Activated CD4-positive, alpha-beta T cell treated with anti-CD3 and anti-CD28 coated beads for 36 hours (primary cell): ENCODE measurements at regions not wholly inside any gene's neighbourhood (a gene's known extent, or its start where the extent isn't known, plus 50 kb on each side); places are given as distances from the start of the nearest gene placed in this dataset.

Experiments
- ATAC-seq: fragments of 200-7000 bp; cut with Tn5 transposase; one replicate; pipeline ENCODE4 v1.10.0; 2021; ENCODE audit warnings: mild to moderate bottlenecking, moderate library complexity
- CTCF ChIA-PET: fragments of 350-600 bp; sonication (Branson Sonifier 250); formaldehyde crosslinking; loops from one replicate; lab custom pipeline; 2021; ENCODE audit warnings: antibody characterized with exemption; lab: Charles Lee
- POLR2A ChIA-PET: fragments of 350-600 bp; sonication (Branson Sonifier 250); formaldehyde crosslinking; loops from one replicate; lab custom pipeline; 2021; ENCODE audit warnings: antibody characterized with exemption, inconsistent platforms; lab: Charles Lee
- DNase-seq: peaks from one replicate; pipeline ENCODE4 v3.0.0-alpha.2; 2020
- H3K27ac Mint-ChIP-seq: one replicate; pipeline ENCODE4 v1.8.0; 2021; ENCODE audit warnings: mixed read lengths
- H3K27me3 Mint-ChIP-seq: one replicate; pipeline ENCODE4 v1.8.0; 2021; ENCODE audit warnings: mixed read lengths
- H3K36me3 Mint-ChIP-seq: one replicate; pipeline ENCODE4 v1.8.0; 2021; ENCODE audit warnings: low read depth, mixed read lengths
- H3K4me1 Mint-ChIP-seq: one replicate; pipeline ENCODE4 v1.8.0; 2021; ENCODE audit warnings: mixed read lengths
- H3K4me3 Mint-ChIP-seq: one replicate; pipeline ENCODE4 v1.8.0; 2021; ENCODE audit warnings: mild to moderate bottlenecking, moderate library complexity, mixed read lengths
- H3K9me3 Mint-ChIP-seq: one replicate; pipeline ENCODE4 v1.8.0; 2021; ENCODE audit warnings: low read depth, mixed read lengths
- intact Hi-C, 2 experiments: fragments of 100-400 bp; cut with DNase I in 1 of 2; cut with micrococcal nuclease in 1 of 2; formaldehyde crosslinking; loops; one replicate each; pipeline versions ENCODE4 v1.14.2 to v1.15.1; 2022 to 2024; cut with DNase I, micrococcal nuclease

DNA sequence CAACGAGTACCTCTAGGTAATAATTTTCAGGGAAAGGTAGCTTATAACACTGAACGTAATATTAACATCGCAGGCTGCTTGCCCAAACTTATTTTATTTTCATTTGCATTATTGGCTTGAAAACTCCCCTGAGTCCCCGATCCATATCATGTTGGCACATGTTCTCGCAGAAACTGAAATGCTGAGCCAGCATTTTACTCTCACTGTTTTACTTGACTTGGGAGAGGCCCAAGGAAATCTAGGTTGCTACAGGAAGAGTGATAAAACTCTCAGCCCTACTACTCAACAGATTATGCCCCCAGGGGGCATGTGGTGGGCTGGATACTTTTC, 183.5 kb upstream of the HABP2 start:
- H3K4me3 Mint-ChIP-seq, result no peak overlapping the region
- POLR2A ChIA-PET, result no interaction called here
- DNase-seq (no peak), ATAC-seq (no peak)
- peaks cover 6% of the 10 kb centered on the region for H3K27me3 Mint-ChIP-seq
- H3K4me1 Mint-ChIP-seq, result no peaks in the 10 kb centered on the region
- H3K9me3 Mint-ChIP-seq, result no peaks in the 10 kb centered on the region
- no peak overlapping the region for H3K27ac Mint-ChIP-seq
- intact Hi-C loops, result no loop called here
- CTCF ChIA-PET, result no interaction called here
- H3K36me3 Mint-ChIP-seq, result no peaks in the 10 kb centered on the region

DNA sequence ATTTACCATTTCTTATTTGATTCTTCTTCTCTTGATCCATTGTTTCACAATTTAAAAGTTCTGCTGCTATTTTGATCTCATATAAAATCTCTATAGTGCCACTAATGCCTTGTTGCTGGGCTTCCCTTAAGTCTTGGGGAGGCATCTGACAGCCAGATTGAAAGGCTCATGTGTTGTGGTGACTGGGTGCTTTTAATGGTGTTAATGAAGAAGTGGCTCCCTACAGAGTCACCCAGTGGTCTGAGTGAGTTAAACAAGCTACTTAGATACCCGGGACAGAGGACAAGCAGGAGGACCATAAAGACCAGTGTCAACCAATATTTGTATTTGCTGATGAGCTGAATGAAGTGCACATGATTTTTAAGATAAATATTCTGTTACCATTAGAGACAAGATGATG, 176.4 kb upstream of the HABP2 start:
- Mint-ChIP-seq H3K27ac (no peak overlapping the region), H3K27me3 (peaks cover 2% of the 10 kb centered on the region)
- ATAC-seq, result no peak

DNA sequence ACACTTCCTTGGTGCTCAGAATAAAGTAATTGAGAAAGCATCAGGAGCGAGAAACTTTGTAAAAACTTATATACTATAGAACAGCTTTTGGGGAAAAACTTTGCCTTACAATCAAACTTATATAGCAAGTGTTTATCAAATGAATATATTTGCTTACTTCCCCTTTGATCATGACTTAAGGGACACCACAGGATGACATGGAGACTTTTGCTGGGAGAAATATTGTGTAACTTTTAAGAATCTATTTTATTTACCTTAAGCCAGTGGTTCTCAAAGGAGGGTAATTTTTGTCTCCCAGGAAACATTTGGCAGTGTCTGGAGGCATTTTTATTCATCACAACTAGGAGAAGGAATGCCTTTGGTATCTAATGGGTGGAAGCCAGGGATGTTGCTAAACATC, 173.8 kb upstream of the HABP2 start:
- Mint-ChIP-seq H3K36me3 (no peaks in the 10 kb centered on the region), H3K27me3 (no peaks in the 10 kb centered on the region), H3K4me1 (peaks cover 14% of the 10 kb centered on the region), H3K9me3 (no peaks in the 10 kb centered on the region), H3K4me3 (no peak overlapping the region), H3K27ac (no peak overlapping the region)
- DNase-seq (no peak), ATAC-seq (no peak)
- CTCF ChIA-PET, result no interaction called here
- intact Hi-C loops, result no loop called here
- POLR2A ChIA-PET, result no interaction called here

More for the DNA sequence above, 176.4 kb upstream of the HABP2 start:
- peaks cover 3% of the 10 kb centered on the region for H3K4me1 Mint-ChIP-seq
- no peaks in the 10 kb centered on the region for H3K9me3 Mint-ChIP-seq
- H3K36me3 Mint-ChIP-seq, result no peaks in the 10 kb centered on the region
- POLR2A ChIA-PET, result no interaction called here
- DNase-seq, result no peak
- intact Hi-C loops, result no loop called here
- no peak overlapping the region for H3K4me3 Mint-ChIP-seq
- CTCF ChIA-PET, result interaction anchor here (3.3 kb wide), 1 partner anchor 9 kb away, joined by 10 read pairs; no protein-coding TSS in a partner anchor

DNA sequence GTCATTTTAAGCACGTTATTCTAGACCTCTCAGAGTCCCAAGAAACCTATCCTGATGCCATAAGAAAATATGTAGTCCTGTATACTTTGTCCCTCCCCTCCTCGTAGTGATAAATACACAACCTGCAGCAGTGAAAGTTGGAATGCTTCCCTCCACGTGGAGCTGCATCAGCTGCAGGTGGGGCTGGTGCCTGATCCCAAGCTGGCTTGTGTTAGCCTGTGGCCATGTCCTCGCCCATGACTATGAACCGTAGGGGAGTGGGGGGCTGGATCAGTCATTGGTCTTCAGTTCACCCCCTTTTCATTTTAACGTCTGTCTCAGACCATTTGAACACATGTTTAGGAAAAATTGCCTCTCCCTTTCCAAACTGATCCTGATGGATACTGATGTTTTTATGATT, 171.4 kb upstream of the HABP2 start:
- Mint-ChIP-seq H3K4me3 (peak overlapping the region; percentile 15), H3K4me1 (peaks cover 19% of the 10 kb centered on the region), H3K27ac (no peak overlapping the region), H3K27me3 (peaks cover 5% of the 10 kb centered on the region), H3K36me3 (no peaks in the 10 kb centered on the region), H3K9me3 (no peaks in the 10 kb centered on the region)
- intact Hi-C loops, result loop anchor here in 1 of 2 experiments (10.0 kb wide), 2 partner anchors 257 to 657 kb away; no protein-coding TSS in a partner anchor
- no peak for DNase-seq
- ChIA-PET POLR2A (no interaction called here), CTCF (no interaction called here)
- no peak for ATAC-seq

DNA sequence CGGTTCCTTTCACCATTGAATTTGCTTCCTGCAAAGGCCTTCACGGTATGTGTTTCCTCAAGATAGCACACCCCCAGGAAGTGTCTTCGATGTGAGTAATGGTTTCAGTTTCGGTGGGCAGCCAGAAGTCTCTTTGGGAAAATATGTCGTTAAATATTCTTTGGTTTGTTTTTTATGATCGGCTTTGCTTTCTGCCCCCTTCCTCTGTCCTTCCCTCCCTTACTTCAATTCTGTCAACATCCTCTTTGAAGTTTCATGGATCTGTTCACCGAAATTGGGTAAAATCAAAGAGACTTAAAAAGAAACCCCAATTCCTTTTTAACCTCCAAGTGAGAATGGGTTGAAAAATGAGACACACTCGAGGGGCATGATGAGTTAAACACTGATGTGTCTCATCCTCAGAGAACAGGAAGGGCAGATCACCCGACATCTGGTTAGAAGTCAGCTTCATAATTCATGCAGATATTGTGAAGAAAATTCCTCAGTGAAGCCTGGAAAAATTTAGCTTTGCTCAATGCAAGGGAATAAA, 170.8 kb upstream of the HABP2 start:
- peaks cover 5% of the 10 kb centered on the region for H3K27me3 Mint-ChIP-seq
- POLR2A ChIA-PET, result no interaction called here
- CTCF ChIA-PET, result interaction anchor here (0.7 to 1.0 kb wide), 2 partner anchors 9 to 166 kb away, joined by 3 read pairs; no protein-coding TSS in a partner anchor
- no peaks in the 10 kb centered on the region for H3K9me3 Mint-ChIP-seq
- peak overlapping the region; percentile 15 for H3K4me3 Mint-ChIP-seq
- ATAC-seq (peak; percentile 47), DNase-seq (peak; percentile 12)
- peaks cover 19% of the 10 kb centered on the region for H3K4me1 Mint-ChIP-seq
- H3K27ac Mint-ChIP-seq, result no peak overlapping the region
- intact Hi-C loops, result loop anchor here in 1 of 2 experiments (10.0 kb wide), 2 partner anchors 257 to 657 kb away; no protein-coding TSS in a partner anchor
- H3K36me3 Mint-ChIP-seq, result no peaks in the 10 kb centered on the region

DNA sequence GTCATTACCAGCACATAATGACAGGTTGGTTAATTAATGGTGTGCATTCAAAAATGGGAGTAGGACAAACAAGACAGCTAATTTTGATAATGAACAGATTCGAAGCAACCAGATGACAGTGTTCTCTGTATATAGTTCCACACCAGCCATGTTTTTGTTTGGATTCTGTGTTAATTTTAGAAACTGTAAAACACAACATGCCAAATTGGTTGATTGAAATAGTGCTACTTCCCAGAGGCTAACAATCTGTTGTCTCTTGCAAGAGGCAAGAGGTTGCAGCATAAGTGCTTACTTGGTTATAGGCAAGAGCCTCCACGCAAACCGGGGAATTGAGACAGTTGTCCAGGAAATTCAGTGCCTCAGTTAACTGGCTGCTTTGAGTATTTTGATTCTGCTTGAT, 170.2 kb upstream of the HABP2 start:
- H3K4me3 Mint-ChIP-seq, result no peak overlapping the region
- H3K4me1 Mint-ChIP-seq, result peaks cover 19% of the 10 kb centered on the region
- intact Hi-C loops, result loop anchor here in 1 of 2 experiments (10.0 kb wide), 2 partner anchors 258 to 658 kb away; no protein-coding TSS in a partner anchor
- ChIA-PET CTCF (interaction anchor here (0.7 to 1.0 kb wide), 2 partner anchors 9 to 167 kb away, joined by 3 read pairs; no protein-coding TSS in a partner anchor), POLR2A (no interaction called here)
- H3K36me3 Mint-ChIP-seq, result no peaks in the 10 kb centered on the region
- H3K27ac Mint-ChIP-seq, result no peak overlapping the region
- H3K9me3 Mint-ChIP-seq, result no peaks in the 10 kb centered on the region
- DNase-seq (no peak), ATAC-seq (no peak)
- peaks cover 5% of the 10 kb centered on the region for H3K27me3 Mint-ChIP-seq

DNA sequence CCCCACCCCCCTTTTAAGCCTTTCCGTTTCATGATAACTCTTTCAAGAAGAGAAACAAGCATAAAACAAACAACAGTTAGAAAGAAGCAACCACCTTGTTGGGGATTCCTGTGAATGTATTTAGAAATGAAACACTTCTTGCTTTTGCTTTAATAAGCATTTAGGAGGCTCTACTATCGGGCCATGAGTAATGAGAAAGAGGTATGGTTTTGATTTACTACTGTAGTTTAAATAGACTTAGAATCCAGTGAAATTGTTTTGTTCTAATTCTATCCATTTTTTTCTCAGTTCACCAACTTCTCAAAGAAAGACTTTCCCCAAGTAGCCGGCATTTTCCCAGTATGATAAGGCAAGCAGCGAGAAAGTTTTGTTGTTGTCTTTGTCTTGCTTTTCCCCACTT, 168.7 kb upstream of the HABP2 start:
- H3K27ac Mint-ChIP-seq, result no peak overlapping the region
- ATAC-seq, result no peak
- H3K4me1 Mint-ChIP-seq, result peaks cover 19% of the 10 kb centered on the region
- no peak overlapping the region for H3K4me3 Mint-ChIP-seq
- H3K36me3 Mint-ChIP-seq, result no peaks in the 10 kb centered on the region
- H3K9me3 Mint-ChIP-seq, result no peaks in the 10 kb centered on the region
- POLR2A ChIA-PET, result no interaction called here
- CTCF ChIA-PET, result interaction anchor here (1.1 to 2.4 kb wide), 3 partner anchors 8 to 908 kb away, joined by 3 to 10 read pairs (median 4); no protein-coding TSS in a partner anchor
- DNase-seq, result no peak
- H3K27me3 Mint-ChIP-seq, result peaks cover 5% of the 10 kb centered on the region
- intact Hi-C loops, result loop anchor here (2.0 to 10.0 kb wide), 4 partner anchors 167 to 819 kb away; no protein-coding TSS in a partner anchor

DNA sequence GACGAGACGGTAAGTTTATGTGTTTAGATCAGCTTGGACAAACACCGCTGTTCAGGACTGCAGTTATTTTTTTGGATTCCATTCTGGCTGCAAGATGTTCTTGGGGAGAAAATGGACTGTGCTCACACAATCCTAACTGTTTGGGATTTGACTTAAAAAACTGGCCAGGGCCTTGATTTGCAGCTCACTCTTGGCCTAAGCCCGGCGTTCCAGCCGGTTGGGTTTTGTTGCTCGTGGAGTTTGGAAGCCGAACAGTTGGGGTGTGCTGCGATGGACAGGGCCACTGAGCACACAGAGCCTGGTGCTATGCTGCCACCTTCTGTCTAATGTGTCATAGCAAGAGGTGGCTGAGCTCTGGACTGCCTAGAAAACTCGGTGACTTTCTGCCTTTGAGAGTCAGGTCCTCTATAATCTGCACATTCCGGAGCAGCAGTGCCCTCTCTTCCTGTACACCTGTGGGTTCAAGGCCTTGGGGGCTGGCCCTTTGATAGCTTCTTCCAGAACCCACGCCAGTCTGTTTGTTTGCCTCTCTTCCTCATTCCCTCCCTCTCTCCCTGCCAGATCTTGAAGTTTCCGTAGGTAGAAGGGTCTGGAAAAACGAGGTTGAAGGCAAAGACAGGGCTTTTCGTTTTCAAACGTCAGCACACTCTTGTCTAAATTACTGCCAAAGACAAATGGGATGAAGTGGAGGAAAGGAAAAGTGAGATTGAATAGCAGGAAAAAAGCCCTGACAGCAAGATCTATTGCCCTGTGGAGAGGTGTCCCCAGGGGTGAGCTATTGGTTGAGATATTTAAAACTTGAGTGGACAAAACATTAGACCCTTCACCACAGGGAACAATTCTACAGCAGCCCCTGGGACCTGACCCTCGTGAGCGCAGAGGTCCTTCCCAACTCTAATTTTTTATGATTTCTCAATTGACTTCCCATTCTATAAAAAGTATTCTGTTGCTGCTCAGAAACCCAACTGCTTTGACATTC, 167.5 kb upstream of the HABP2 start:
- Mint-ChIP-seq H3K4me3 (no peak overlapping the region), H3K4me1 (peaks cover 19% of the 10 kb centered on the region)

DNA sequence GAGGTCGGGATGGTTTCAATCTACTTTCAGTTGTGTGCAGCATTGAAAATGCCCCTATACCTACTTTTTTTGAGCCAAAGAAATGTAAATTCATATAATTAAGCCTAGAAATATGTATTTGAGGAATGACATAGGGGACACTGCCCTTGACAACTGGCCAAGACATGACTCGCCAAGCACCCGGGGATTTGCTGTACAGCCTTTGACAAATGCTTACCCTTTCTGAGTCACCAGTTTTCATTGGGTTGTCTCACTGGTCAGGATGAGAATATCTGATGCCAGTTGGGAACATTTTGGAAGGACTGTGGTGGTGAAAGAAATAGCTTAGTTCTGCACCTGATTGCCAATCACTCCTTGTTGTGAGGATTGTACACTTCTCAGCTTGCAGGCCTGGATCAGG, 166.8 kb upstream of the HABP2 start:
- intact Hi-C loops, result loop anchor here (5.0 to 10.0 kb wide), 3 partner anchors 176 to 661 kb away; no protein-coding TSS in a partner anchor
- no peak for ATAC-seq
- no peaks in the 10 kb centered on the region for H3K36me3 Mint-ChIP-seq
- ChIA-PET CTCF (interaction anchor here (0.6 to 2.4 kb wide), 8 partner anchors 8 to 914 kb away, joined by 3 to 10 read pairs (median 4); no protein-coding TSS in a partner anchor), POLR2A (no interaction called here)
- H3K4me3 Mint-ChIP-seq, result no peak overlapping the region
- H3K27ac Mint-ChIP-seq, result no peak overlapping the region
- H3K4me1 Mint-ChIP-seq, result peaks cover 19% of the 10 kb centered on the region
- no peaks in the 10 kb centered on the region for H3K9me3 Mint-ChIP-seq
- DNase-seq, result no peak
- peaks cover 5% of the 10 kb centered on the region for H3K27me3 Mint-ChIP-seq

More for the DNA sequence above, 167.5 kb upstream of the HABP2 start:
- CTCF ChIA-PET, result interaction anchor here (0.5 to 2.4 kb wide), 15 partner anchors 9 to 914 kb away, joined by 3 to 10 read pairs (median 3); no protein-coding TSS in a partner anchor
- H3K27ac Mint-ChIP-seq, result no peak overlapping the region
- intact Hi-C loops, result loop anchor here (1.0 to 10.0 kb wide), 8 partner anchors 169 to 910 kb away; no protein-coding TSS in a partner anchor
- DNase-seq, result peak; percentile 71
- POLR2A ChIA-PET, result no interaction called here
- no peaks in the 10 kb centered on the region for H3K36me3 Mint-ChIP-seq
- no peaks in the 10 kb centered on the region for H3K9me3 Mint-ChIP-seq
- peak; percentile 96 for ATAC-seq
- peaks cover 5% of the 10 kb centered on the region for H3K27me3 Mint-ChIP-seq

DNA sequence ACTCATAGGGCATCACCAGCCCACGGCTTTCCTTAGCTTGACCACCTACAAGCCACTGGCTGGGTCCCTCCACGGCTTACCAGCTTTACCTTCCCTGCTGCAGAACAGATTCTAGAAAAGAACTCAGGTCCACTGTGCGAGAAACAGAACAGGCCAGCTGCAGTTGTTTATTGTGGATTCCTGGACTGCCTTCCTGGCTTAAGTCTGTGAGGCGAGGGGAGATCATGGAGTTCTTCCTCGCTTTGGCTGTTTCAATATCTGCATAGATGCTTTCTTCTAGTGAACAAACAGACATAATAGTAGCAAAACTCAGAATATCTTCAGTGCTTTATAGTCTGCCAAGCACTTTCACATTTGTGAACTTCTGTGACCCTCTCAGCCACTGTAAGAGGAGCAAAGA, 162.9 kb upstream of the HABP2 start:
- POLR2A ChIA-PET, result no interaction called here
- CTCF ChIA-PET, result no interaction called here
- intact Hi-C loops, result loop anchor here (5.0 to 10.0 kb wide), 3 partner anchors 172 to 665 kb away; no protein-coding TSS in a partner anchor
- H3K4me1 Mint-ChIP-seq, result peaks cover 2% of the 10 kb centered on the region
- no peak for ATAC-seq
- peaks cover 3% of the 10 kb centered on the region for H3K9me3 Mint-ChIP-seq
- no peaks in the 10 kb centered on the region for H3K36me3 Mint-ChIP-seq
- H3K27ac Mint-ChIP-seq, result no peak overlapping the region
- no peak for DNase-seq
- no peak overlapping the region for H3K4me3 Mint-ChIP-seq
- H3K27me3 Mint-ChIP-seq, result peaks cover 9% of the 10 kb centered on the region

DNA sequence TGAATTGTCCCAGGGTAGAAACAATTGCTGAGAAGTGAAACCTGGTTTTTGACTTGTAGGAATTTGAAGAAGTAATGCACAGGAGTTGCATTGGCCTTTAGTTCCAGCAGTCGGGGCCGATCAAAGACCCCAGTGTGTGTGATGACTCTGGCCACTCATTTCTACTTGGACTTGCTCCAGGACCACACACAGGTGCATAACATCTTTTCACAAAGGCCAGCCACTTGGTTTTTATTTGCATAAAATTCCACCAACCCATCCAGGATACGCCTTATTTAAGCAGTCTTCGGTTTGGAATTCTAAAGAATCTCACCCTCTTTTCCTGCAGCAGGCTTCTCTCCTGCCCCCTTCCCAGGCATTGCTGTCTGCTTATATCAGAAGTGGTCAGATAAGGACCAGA, 162.0 kb upstream of the HABP2 start:
- Mint-ChIP-seq H3K27ac (no peak overlapping the region), H3K27me3 (peaks cover 4% of the 10 kb centered on the region), H3K36me3 (no peaks in the 10 kb centered on the region), H3K9me3 (peaks cover 4% of the 10 kb centered on the region), H3K4me1 (no peaks in the 10 kb centered on the region), H3K4me3 (no peak overlapping the region)
- DNase-seq (no peak), ATAC-seq (no peak)
- CTCF ChIA-PET, result interaction anchor here (0.6 kb wide), 1 partner anchor 9 kb away, joined by 3 read pairs; no protein-coding TSS in a partner anchor
- intact Hi-C loops, result no loop called here
- POLR2A ChIA-PET, result no interaction called here
